CD4-positive, alpha-beta T cell treated with Interleukin-15 for 1 hour (primary cell): ENCODE measurements at regions not wholly inside any gene's neighbourhood (a gene's known extent, or its start where the extent isn't known, plus 50 kb on each side); places are given as distances from the start of the nearest gene placed in this dataset.

Experiments used
- DNase-seq: peaks from one replicate; pipeline ENCODE4 v3.0.0-alpha.2; 2020

GRCh38 chr21:39105341-39105765, 77.9 kb downstream of the PSMG1 start:
- DNase-seq = no peak

GRCh38 chr21:39104911-39105310, 78.3 kb downstream of the PSMG1 start:
- no peak for DNase-seq

DNA sequence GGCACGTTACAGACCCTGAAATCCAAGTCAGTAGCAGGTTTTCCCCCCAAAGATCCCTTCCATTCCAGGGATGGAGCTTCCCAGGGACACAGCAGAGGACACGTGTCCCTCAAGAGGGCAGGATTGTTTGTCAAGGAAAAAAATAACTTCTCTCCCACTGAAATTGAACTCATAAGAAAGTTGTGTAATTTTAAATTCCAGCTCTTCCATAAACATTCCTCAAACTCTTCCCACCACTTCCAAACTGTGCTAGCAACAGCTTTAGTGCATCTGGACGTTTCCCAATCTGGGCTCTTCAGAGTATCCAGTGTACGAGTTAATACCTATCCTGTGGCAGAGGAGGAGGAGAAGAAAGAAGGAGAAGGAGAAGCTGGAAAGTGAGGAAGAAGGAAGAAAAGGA, 79.6 kb downstream of the PSMG1 start:
- DNase-seq = no peak

GRCh38 chr21:39099859-39100258, 83.4 kb downstream of the PSMG1 start:
- no peak for DNase-seq

GRCh38 chr21:39098696-39099200, 84.5 kb downstream of the PSMG1 start:
- DNase-seq = no peak

DNA sequence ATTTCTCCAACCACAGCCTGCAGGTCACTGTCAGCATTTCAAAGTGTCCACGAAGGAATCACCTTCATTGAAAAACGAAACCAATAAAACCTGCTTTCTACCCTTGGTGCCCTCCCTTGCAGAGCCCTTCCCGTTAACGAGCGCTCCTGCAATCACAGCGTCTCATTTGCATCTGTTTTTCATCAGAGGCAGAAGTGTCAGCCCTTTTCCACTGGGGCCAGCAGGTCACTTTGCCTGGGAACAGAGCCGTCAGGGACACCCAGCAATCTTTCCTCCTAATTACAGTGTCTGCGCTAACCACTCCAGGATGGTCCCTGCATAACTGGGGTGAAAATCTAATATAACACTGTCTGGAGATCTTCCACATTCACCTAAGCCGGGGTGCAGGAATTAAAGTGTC, 85.3 kb downstream of the PSMG1 start:
- DNase-seq = no peak

DNA sequence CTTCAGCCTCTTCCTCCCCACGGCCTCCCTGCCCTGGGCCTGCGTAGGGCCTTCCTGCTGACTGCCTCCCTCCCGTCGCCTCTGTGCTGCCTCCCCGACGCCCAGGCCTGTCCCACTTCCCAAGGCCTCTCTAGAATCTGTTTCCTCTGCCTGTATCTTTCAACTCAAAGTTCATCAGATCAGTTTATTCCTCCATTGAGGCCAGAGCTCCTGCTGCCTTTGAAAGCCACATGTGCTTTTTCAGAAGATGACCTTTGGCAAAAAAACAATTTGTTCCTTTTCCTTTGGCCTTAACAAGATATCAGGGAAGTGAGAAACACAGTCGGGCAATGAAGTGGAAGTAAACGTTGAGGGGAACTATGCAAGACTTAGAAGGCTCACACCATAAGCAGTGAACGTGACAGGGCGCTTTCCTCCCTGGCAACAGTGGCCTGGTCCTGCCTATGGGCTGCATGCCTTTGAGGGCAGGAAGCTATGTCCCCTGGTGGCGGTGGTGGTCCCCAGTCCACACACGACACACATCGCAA, 85.9 kb downstream of the PSMG1 start:
- peak; percentile 52 for DNase-seq

DNA sequence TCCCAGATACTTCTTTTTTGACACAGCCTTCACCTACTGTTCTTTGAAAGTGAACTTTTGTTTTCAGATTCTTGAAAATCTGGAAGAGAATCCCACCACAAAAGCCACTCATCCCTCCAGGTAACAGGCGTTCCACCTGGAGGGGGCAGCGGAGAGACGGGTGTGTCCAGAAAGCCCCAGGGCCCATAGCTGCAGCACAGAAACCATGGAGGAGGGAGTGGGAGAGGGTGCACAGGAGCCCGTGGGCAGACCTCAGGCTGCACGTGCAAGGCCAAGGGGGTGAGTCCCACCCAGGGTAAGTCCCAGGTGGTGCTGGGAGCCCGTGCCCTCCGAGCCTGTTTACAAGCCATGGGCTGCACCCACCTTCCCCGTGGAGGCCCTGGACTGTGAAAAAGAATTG, 86.5 kb downstream of the PSMG1 start:
- DNase-seq = no peak

DNA sequence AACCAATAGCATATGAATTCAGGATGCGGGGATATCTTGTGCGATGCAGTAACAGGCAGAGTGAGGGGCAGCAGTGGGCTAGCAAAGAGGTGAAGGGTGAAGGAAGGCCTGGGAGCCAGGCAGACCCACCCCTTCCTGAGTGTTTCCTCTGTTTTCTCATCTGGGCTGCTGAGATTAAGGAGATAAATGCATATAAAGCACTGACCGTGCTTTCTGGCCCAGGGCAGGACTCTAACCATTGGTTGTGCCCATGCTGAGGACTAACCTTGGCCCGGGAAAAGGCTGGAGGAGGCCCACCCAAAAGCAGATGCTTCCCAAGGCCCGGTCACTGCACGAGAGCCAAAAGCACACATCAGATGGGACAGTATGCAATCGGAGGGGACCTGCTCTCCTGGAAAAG, 87.6 kb downstream of the PSMG1 start:
- DNase-seq = no peak

DNA sequence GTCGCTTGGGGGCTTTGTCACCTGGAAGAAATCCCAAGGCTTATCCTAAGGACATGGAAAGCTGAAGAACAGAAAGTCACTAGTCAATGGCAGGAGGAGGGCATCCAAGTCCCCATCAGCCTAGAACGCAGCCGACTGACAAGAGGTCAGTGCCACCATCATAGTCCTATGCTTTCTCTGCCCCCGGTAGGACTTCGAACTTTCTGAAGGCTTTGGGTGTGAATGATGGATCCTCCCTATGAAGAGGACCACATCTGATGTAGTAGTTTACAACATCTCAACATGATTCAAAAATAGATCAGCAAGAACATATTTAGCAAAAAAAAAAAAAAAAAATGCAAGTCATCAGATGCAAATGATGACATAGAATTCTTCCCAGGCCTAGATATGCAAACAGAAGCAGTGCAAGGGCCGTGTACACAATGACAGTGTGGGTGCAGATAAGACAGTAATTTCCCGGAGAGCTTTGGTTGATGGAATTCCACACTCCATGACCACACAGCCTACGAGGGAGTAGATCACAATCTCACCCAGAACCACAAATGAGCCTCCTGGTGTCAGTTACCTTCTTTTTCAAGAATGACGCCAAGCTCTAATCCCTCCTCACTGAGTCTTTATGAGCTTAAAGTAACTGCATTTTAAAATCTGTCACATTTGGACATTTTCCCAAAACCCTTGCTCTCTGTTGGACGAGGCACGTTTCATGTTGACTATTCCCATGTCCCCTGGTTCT, 88.2 kb downstream of the PSMG1 start:
- DNase-seq = no peak

- DNase-seq = peak; percentile 42
These were observed 89.0 kb downstream of the PSMG1 start for GRCh38 chr21:39094087-39094780.

- no peak for DNase-seq
These were observed 89.7 kb downstream of the PSMG1 start for GRCh38 chr21:39093526-39093925.

- DNase-seq = no peak
These were observed 94.3 kb downstream of the PSMG1 start for GRCh38 chr21:39088831-39089380.

GRCh38 chr21:39088031-39088370, 95.2 kb downstream of the PSMG1 start:
- no peak for DNase-seq

GRCh38 chr21:39087238-39088030, 95.8 kb downstream of the PSMG1 start:
- DNase-seq = no peak

GRCh38 chr21:39086547-39086946, 96.7 kb downstream of the PSMG1 start:
- DNase-seq = no peak

DNA sequence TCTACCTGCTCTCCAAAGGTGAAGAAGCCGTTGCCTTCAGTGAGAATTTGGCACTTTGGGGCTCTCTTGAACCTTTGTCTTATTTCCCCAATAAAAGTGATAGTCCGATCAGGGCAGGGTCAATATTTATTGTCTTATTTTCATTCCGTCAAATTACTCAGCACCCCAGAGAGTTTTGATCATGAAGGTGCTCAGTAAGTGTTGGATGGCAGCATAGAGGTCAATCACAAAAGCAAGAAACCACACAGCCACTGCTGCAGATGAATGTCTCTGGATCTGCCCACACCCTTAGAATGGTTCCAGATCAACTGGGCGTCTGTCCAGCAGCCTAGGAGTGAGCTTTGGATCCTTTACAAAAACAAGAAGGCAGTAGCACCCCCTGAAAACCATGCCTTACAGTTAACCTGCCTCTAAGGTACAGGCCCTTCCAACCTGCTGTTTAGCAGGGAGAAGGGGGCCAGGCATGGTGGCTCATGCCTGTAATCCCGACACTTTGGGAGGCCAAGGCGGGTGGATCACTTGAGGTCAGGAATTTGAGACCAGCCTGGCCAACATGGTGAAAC, 97.3 kb downstream of the PSMG1 start:
- no peak for DNase-seq

DNA sequence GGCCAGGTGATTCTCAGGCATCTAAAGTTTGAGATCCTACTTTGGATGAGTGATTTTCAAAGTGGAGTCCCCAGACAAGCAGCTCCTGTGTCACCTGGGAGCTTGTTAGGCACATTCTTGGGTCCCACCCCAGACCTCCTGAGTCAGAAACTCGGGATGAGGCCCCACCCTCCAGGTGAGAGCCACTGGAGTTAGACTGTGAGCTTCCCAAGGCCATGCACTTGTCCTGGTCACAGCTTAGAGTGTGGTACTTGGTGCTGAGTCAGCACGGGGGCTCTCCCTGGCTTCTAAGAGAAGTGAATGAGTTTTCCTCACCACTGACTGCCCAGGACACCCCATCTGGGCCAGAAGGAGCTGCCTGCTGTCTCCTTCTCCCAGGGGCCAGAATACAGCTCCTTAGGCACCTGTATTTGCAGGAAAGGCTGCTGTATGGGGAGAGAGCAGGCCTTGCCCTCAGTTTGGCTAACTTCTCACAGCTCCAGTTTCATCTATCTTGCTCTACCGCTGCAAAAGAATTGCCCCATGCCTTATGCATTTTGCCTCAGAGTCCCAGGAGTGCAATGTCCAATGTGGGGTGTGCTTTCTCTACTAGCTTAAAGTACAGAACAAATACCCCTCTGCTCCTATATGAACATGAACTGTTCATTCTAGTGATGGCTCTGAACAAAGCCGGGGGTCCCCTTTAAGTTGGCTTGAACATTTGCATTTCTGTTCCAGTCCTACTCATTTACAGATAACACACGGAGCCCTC, 98.1 kb downstream of the PSMG1 start:
- DNase-seq = no peak

DNA sequence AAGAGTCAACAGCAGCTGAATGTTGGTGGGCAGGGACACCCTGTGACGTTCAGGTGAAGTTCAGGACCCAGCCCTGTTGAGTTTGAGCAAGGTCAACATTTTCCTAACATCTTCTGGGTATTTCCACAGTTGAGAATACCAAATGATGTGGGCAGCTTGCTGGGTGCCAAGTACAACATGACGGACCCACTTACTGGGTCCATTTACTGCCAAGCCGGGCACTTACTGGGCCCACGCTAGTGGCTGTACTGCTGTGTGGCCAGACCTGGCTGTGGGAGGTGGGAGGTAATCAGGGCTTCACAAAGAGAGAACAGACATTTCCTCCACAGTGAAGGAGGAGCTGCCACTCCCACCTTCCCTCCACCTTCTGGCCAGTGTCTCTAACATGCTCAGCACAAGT, 99.2 kb downstream of the PSMG1 start:
- no peak for DNase-seq

DNA sequence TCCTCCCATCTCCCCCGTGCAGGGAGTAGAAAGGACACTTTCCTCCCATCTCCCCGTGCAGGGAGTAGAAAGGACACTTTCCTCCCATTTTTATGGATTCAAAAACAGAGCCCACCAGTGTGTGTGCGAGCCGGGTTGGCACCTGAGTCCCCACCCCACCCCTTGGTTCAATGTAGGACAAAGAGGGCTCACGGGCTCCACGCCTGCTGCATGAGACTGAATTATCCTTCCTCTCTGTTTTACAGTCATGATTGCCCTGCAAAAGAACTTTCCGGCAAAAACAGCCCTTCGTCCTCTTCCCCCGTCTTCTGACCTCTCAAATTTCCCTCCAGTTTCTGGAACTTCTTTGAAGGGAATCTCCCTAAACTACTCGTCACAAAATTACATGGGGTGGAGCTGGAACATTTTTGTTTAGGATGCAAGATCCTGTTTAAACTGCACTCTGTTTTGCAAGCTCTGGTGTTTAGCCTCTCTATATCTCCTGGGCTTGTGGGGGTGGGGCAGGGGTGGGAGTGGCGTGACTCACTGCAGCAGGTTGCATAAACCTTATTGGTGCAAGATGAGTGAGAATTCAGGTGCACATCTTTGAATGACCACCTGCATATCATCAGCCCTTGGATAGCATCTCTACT, 99.8 kb downstream of the PSMG1 start:
- DNase-seq = no peak

- no peak for DNase-seq
These were observed 100.4 kb downstream of the PSMG1 start for GRCh38 chr21:39082656-39083376.
